PC-3 (cell line): ENCODE measurements at regions not wholly inside any gene's neighbourhood (a gene's known extent, or its start where the extent isn't known, plus 50 kb on each side); places are given as distances from the start of the nearest gene placed in this dataset.

Experiments used
- EZH2 ChIP-seq: fragments of 300-600 bp; sonication (generic); IDR thresholded peaks from one replicate; pipeline ENCODE4 v1.6.1; 2017; ENCODE audit warnings: antibody characterized with exemption, mild to moderate bottlenecking, low read length; ENCODE audit not compliant: unreplicated experiment
- EZH2phosphoT487 ChIP-seq: fragments of 300-600 bp; sonication (generic); IDR thresholded peaks from 2 replicates; pipeline ENCODE4 v1.6.1; 2018; ENCODE audit warnings: mild to moderate bottlenecking, antibody characterized with exemption, low read length, borderline replicate concordance
- TF ChIP-seq, protein P1 (sequence below): fragments of 300-600 bp; sonication (generic); conservative IDR thresholded peaks from 2 replicates; pipeline ENCODE4 v1.5.1; 2017; ENCODE audit warnings: antibody characterized with exemption, low read depth, mild to moderate bottlenecking, low read length

DNA sequence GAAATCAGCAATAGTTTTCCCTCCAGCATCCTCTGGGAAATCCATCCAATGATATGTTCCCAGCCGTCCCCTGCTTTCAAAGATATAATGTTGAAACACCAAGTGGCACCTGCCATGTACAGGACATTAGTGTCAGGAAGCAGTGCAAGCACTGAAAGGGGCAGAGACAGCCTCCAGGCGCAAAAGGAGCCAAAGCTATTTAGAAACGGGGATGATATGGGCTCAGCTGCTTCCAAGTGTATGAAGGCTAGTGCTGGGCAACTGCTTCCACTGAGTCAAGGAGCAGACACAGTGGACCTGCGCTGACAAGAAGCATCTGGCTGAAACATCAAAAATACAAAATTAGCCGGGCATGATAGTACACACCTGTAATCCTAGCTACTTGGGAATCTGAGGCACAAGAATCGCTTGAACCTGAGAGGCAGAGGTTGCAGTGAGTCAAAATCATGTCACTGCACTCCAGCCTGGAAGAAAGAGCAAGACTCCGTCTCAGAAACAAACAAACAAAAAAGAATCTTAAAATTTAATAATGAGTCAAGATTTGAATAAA is 119.7 kb downstream of the AQP9 start:
- TF ChIP-seq EZH2 (no peak), EZH2phosphoT487 (no peak)
- TF ChIP-seq, protein P1, sequence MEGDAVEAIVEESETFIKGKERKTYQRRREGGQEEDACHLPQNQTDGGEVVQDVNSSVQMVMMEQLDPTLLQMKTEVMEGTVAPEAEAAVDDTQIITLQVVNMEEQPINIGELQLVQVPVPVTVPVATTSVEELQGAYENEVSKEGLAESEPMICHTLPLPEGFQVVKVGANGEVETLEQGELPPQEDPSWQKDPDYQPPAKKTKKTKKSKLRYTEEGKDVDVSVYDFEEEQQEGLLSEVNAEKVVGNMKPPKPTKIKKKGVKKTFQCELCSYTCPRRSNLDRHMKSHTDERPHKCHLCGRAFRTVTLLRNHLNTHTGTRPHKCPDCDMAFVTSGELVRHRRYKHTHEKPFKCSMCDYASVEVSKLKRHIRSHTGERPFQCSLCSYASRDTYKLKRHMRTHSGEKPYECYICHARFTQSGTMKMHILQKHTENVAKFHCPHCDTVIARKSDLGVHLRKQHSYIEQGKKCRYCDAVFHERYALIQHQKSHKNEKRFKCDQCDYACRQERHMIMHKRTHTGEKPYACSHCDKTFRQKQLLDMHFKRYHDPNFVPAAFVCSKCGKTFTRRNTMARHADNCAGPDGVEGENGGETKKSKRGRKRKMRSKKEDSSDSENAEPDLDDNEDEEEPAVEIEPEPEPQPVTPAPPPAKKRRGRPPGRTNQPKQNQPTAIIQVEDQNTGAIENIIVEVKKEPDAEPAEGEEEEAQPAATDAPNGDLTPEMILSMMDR: no peak
